Pons (tissue), 1 donor: ENCODE measurements at regions not wholly inside any gene's neighbourhood (a gene's known extent, or its start where the extent isn't known, plus 50 kb on each side); places are given as distances from the start of the nearest gene placed in this dataset.
"Not testable (repeated sequence)": the region's sequence is repeated elsewhere in the genome, so short reads cannot be mapped to it uniquely, and the experiment has no call there.

Experiments used
- DNase-seq: peaks from one replicate; pipeline ENCODE4 v3.0.0-alpha.2; 2016; ENCODE audit warnings: low spot score

GRCh38 chr4:155032521-155033229, 175.8 kb upstream of the NPY2R start:
- no peak for DNase-seq

- DNase-seq: no peak
These were observed 174.8 kb upstream of the NPY2R start for GRCh38 chr4:155033604-155034003.

GRCh38 chr4:155037031-155037430, 171.4 kb upstream of the NPY2R start:
- DNase-seq: no peak

GRCh38 chr4:155038459-155038858, 170.0 kb upstream of the NPY2R start:
- DNase-seq: no peak

GRCh38 chr4:155039162-155039561, 169.3 kb upstream of the NPY2R start:
- DNase-seq: no peak

- DNase-seq: no peak
These were observed 168.4 kb upstream of the NPY2R start for GRCh38 chr4:155040031-155040430.

- DNase-seq: no peak
These were observed 166.4 kb upstream of the NPY2R start for GRCh38 chr4:155042014-155042413.

GRCh38 chr4:155044251-155044650, 164.2 kb upstream of the NPY2R start:
- not testable (repeated sequence) for DNase-seq

GRCh38 chr4:155047755-155048154, 160.7 kb upstream of the NPY2R start:
- DNase-seq: no peak

GRCh38 chr4:155054042-155054441, 154.4 kb upstream of the NPY2R start:
- not testable (repeated sequence) for DNase-seq

GRCh38 chr4:155060419-155060818, 148.0 kb upstream of the NPY2R start:
- no peak for DNase-seq

GRCh38 chr4:155060873-155061272, 147.6 kb upstream of the NPY2R start:
- no peak for DNase-seq

- DNase-seq: no peak
These were observed 145.5 kb upstream of the NPY2R start for GRCh38 chr4:155062948-155063347.

GRCh38 chr4:155064934-155065333, 143.5 kb upstream of the NPY2R start:
- not testable (repeated sequence) for DNase-seq

GRCh38 chr4:155066871-155067270, 141.6 kb upstream of the NPY2R start:
- DNase-seq: no peak

- DNase-seq: no peak
These were observed 136.5 kb upstream of the NPY2R start for GRCh38 chr4:155071962-155072361.

GRCh38 chr4:155072417-155072816, 136.0 kb upstream of the NPY2R start:
- DNase-seq: no peak

- DNase-seq: no peak
These were observed 134.6 kb upstream of the NPY2R start for GRCh38 chr4:155073852-155074251.

- DNase-seq: no peak
These were observed 132.1 kb upstream of the NPY2R start for GRCh38 chr4:155076256-155076785.

- DNase-seq: no peak
These were observed 130.8 kb upstream of the NPY2R start for GRCh38 chr4:155077452-155078229.

GRCh38 chr4:155079871-155080270, 128.6 kb upstream of the NPY2R start:
- no peak for DNase-seq

GRCh38 chr4:155081222-155081621, 127.2 kb upstream of the NPY2R start:
- no peak for DNase-seq

- DNase-seq: no peak
These were observed 122.4 kb upstream of the NPY2R start for GRCh38 chr4:155085843-155086530.
